Uterus (tissue), 2 donors: ENCODE measurements at regions not wholly inside any gene's neighbourhood (a gene's known extent, or its start where the extent isn't known, plus 50 kb on each side); places are given as distances from the start of the nearest gene placed in this dataset.

Experiments used
- CTCF ChIP-seq, 4 experiments: fragments of 200-600 bp in 2 of 4; fragments of 450-650 bp in 2 of 4; sonication (generic) in 2 of 4; IDR thresholded peaks; one replicate each; pipeline ENCODE4 v1.5.1; 2016 to 2019; ENCODE audit warnings: antibody characterized with exemption in 4 of 4, mild to moderate bottlenecking in 2 of 4, moderate library complexity in 1 of 4
- POLR2A ChIP-seq, 2 donors: fragments of 450-650 bp; IDR thresholded peaks; one replicate each; pipeline ENCODE4 v1.6.1; 2016; ENCODE audit warnings: antibody characterized with exemption in 2 of 2, mild to moderate bottlenecking in 1 of 2, moderate library complexity in 1 of 2

GRCh38 chr4:160386846-160387245 lies 1284.0 kb downstream of the RAPGEF2 start:
- TF ChIP-seq POLR2A (IDR thresholded peaks at IDR 0.05) (no peak), CTCF (IDR thresholded peaks at IDR 0.05) (no peak)
